GM18508 (cell line): ENCODE measurements at regions not wholly inside any gene's neighbourhood (a gene's known extent, or its start where the extent isn't known, plus 50 kb on each side); places are given as distances from the start of the nearest gene placed in this dataset.

Experiments used
- ATAC-seq: cut with Tn5 transposase; IDR thresholded peaks from one replicate; pipeline ENCODE4 v1.9.1; 2021; ENCODE audit warnings: moderate number of reproducible peaks; ENCODE audit not compliant: insufficient read depth, unreplicated experiment

DNA sequence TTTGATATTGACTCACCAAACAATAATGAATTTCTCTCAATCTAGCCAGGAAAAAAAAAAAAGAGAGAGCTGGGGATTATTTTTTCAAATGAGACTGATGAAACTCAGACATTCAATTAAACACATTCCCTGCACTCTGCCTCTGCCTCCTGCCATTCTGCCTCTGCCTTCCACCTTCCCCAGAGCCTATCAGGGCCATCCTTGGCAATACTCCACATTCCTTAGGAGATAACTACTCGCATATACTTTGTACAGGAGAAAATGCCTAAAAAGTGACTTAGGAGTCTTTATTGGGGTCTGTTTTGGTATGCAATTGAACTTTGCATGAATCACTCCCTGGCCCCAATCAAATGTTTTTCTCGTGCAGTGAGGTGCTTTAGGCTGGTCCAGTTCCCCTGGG is 246.6 kb upstream of the PLET1 start:
- no peak for ATAC-seq

DNA sequence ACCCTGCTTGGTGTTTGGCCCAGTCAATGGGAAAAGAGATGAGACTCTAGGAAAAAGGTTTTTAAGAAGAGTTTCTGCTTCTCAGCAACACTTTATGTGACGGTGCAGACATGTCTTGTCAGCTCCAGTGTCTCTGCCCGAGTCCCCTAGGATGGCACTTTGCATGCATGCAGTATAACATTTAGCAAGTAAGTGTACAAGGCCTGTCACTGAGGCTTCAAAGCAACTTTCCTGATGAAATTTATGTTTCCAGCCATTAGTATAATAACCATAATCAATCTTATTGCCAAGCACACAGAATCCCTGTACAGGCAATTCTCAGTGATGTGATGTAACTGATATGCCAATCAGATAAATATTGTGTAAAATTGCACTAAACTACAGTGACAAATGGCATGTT is 248.1 kb upstream of the PLET1 start:
- no peak for ATAC-seq

GRCh38 chr11:112509300-112509699 is 248.6 kb upstream of the PLET1 start:
- ATAC-seq = no peak

DNA sequence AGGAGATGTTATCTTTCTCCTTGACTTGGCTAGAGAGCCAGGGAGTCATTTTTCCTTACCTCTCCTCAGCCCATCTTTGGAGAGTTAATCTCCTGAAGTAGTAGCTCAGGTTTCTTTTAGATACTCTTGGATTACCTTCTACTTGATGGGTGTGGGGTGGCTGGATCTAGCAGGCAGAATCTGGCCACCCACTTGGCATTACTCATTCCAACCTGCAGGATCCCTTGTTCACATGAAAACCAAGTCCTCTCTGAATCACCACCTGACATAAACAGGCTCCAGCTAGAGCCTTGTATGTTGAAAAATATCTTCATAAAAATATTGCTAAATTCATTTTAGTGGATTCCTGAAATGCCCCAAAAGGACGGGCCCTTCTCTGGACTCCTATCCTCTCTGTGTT is 250.6 kb upstream of the PLET1 start:
- ATAC-seq = no peak

GRCh38 chr11:112511911-112512310 is 251.3 kb upstream of the PLET1 start:
- no peak for ATAC-seq

- no peak for ATAC-seq
Measured at GRCh38 chr11:112513417-112513816, 252.8 kb upstream of the PLET1 start.

DNA sequence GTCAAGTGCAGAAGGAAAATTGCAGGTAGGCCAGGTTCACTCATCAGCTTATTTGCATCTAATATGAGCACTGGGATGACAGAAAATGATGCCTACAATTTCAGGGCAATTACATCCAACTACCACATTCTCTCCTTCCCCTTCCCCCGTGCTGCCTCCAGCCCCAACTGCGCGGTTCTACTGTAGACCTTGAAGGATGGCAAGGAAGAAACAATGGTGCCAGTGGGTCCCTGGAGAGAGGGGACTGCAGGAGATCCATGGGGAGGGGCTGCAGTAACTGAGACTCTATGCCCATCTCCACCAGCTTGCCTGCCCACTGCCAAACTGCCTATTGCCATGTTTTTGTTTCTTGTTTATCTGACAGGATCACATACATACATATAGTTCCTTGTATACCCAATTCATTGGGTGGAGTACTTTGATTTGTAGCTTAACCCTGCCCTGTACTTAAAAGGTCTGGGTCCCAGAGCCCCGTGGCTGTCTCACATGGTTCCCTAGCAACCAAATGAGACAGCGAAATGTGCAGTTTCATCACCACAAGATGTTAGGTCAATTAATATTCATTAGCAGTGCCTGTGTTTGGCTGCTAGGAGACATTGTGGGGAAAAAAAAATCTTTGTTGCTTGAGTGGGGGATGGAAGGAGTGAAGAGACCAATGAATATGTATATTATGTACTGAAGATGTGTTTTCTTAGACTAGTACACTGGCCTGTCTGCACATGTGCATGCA is 253.5 kb upstream of the PLET1 start:
- ATAC-seq = no peak

GRCh38 chr11:112516261-112516660 is 255.6 kb upstream of the PLET1 start:
- ATAC-seq = no peak

DNA sequence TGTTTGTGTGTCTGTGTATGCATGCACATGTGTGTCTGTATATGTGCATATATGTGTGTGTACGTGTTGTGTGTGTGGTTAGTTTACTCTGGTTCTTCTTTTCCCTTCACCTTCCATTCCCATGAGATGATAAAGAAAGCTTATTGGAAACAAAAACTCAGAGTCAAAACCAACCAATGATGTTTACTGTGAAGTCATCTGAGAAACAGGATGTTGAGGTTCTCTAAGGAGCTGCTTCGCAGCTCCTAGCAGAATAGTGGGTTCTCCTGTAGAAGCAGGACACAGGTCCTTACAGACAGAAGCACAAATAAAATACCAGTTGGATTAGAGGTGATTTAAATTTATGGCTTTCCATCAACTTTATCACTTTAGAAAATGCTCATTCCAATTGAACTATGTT is 256.1 kb upstream of the PLET1 start:
- ATAC-seq = no peak

GRCh38 chr11:112518371-112518770 is 257.7 kb upstream of the PLET1 start:
- ATAC-seq = no peak

DNA sequence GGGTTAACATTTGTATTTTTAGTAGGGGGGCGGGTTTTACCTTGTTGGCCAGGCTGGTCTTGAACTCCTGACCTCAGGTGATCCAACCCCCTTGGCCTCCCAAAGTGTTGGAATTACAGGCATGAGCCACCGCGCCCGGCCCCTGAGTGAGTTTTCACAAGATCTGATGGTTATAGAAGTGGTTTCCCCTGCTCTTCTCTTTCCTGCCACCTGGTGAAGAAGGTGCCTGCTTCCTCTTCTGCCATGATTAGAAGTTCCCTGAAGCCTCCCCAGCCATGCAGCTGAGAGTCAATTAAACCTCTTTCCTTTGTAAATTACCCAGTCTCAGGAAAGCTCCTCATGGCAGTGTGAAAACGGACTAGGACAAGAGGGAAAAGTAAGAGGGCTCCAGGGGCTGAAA is 259.1 kb upstream of the PLET1 start:
- no peak for ATAC-seq

DNA sequence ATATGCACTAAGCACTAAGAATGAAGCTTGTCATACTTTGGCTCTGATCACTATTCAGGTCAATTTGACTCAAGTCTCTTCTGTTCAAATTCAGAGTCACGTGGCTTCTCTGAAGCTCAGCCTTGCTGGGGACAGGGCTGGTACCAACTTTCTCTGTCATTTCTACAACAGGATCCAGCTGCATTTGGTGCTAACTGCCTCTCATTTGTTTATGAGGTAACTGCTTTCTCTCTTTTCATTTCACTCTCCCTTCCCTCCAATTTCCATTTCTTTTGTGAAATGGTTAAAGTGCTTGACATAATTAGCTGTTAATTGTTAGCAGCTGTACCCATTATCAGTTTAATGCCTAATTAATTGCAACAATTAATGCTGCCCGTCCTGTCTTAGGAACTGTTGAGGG is 259.7 kb upstream of the PLET1 start:
- ATAC-seq = no peak

DNA sequence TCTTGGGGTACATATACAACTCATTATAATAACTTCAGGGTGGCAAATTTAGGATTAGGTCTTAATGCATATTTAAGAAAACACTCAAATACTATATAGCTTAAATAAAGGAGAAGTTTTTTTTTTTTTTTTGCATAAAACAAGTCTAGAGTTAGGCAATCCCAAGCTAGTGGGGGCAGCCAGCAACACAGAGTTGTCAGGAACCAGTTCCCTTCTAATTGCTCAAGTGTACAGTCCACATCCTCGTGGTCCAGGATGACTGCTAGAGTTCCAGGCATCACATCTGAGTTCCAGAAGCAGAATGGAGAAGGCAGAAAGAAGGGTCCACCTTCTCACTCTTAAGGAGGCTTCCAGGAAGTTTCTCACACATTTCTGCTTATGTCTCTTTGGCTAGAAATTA is 261.9 kb upstream of the PLET1 start:
- ATAC-seq = no peak

DNA sequence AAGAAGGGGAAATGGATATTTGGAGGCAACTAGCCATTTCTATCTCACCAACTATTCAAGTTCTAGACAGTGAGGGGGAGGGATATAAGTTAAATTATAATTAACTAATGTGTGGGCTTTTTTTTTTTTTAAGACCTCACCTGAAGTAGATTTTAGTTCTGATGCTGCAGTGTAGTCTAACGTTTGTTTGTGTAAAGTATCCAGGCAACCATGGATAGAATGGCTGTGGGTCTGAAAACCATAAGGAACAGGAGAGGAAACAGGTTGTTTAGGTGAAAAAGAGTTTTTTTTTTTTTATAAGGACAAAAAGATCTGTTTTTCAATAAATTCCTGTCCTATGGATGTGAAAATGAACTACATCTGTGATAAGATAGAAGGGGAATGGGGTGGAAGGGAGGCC is 262.4 kb upstream of the PLET1 start:
- no peak for ATAC-seq

- ATAC-seq = no peak
Measured at GRCh38 chr11:112523477-112523876, 262.8 kb upstream of the PLET1 start.

DNA sequence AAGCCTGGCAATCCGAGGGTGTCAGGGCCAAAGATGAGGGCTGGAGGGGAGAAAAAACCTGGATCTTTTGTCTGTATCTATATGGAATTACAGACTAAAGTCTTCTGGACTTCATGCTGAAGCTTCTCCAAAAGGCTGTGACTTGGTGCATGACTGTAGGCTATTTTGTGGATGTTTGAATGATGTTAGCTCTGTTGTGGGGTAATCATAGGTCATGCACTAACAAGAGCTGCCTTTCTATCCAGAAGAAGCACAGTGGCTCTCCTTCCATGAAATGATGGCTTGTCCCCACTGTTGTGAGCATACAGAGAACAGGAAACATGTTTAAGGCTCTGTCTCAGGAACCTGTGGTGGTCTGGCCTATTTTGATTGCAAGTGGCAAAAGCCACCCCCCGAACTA is 263.3 kb upstream of the PLET1 start:
- no peak for ATAC-seq

- ATAC-seq = no peak
Measured at GRCh38 chr11:112524798-112525197, 264.1 kb upstream of the PLET1 start.

- no peak for ATAC-seq
Measured at GRCh38 chr11:112525270-112525669, 264.6 kb upstream of the PLET1 start.

GRCh38 chr11:112525844-112526590 is 265.4 kb upstream of the PLET1 start:
- no peak for ATAC-seq

DNA sequence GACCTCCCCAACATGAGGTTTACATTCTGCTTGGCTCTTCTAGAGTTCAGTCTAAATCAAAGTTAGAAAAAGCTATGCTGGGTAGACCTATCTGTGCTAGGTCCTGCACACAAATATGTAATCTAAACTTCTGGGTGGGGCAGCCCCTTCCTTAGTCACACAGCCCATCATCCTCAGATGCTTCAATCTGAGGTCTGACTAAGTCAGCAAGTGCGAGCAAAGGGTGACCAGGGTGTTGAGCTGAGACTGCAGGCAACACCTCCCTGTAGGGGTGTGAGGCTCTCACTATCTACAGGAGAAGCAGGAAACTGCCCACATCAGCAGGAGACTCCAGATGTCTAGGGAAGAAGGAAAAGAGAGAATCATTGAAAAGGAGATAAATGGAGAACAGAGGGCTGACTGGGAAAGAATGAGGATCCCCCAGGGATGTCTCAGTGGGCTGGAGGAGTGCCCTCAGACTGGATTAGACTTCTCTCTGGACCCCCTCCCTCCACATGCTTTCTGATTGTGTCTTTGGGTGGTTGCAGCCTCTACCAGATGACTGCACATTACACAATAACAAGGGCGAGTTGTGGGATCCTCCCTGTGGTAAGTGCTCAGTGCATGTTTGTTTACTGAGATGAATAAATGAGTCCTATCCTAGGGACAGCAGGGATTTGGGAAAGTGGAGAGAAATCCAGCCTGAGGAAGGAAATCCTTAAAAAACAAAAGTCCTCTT is 266.2 kb upstream of the PLET1 start:
- no peak for ATAC-seq

DNA sequence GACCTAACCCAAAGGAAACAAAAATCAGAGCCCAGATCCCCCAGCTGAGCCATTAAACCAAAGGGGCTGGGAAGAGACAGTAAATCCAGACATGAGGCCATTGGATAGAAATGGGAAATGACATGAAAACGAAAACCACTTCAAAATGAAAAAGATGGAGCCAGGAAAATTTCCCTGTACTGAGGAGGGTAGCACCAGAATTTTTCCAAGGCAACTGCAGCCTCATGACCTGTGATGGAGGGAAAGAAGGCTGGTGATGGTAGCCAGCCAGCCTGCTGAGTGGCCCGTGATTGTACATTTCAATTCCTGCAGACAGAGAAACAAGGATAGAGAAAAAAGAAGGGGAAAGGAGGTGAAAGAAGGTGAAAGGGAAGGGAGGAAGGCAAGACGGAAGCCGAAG is 268.4 kb upstream of the PLET1 start:
- ATAC-seq = no peak
